ENCODE measurements at regions not wholly inside any gene's neighbourhood (a gene's known extent, or its start where the extent isn't known, plus 50 kb on each side); places are given as distances from the start of the nearest gene placed in this dataset.

- no peak for DNase-seq (ENCODE audit: low read depth, low spot score)
- no peak for TF ChIP-seq CTCF (conservative IDR thresholded peaks at IDR 0.05)
- no peaks in the 10 kb centered on the region for H3K36me3 Mint-ChIP-seq (ENCODE audit: low read depth)
- peaks cover 39% of the 10 kb centered on the region for H3K4me1 Mint-ChIP-seq
- no peak overlapping the region for H3K4me3 Mint-ChIP-seq
- no peaks in the 10 kb centered on the region for H3K27me3 Mint-ChIP-seq (ENCODE audit: low read depth)
- H3K27ac Mint-ChIP-seq (ENCODE audit: unreplicated experiment), result no peak overlapping the region
- no peaks in the 10 kb centered on the region for H3K9me3 Mint-ChIP-seq
Measured at GRCh38 chr12:111067498-111067897, 147.1 kb upstream of the MYL2 start.

GRCh38 chr12:111066744-111067437 is 146.5 kb upstream of the MYL2 start:
- Mint-ChIP-seq H3K36me3 (ENCODE audit: low read depth) (no peaks in the 10 kb centered on the region), H3K27me3 (ENCODE audit: low read depth) (no peaks in the 10 kb centered on the region), H3K9me3 (no peaks in the 10 kb centered on the region), H3K4me3 (no peak overlapping the region), H3K4me1 (peaks cover 41% of the 10 kb centered on the region), H3K27ac (ENCODE audit: unreplicated experiment) (no peak overlapping the region)
- no peak for TF ChIP-seq CTCF (conservative IDR thresholded peaks at IDR 0.05)
- DNase-seq (ENCODE audit: low read depth, low spot score), result no peak

- H3K4me1 Mint-ChIP-seq, result peaks cover 50% of the 10 kb centered on the region
- H3K27me3 Mint-ChIP-seq (ENCODE audit: low read depth), result no peaks in the 10 kb centered on the region
- H3K4me3 Mint-ChIP-seq, result no peak overlapping the region
Measured at GRCh38 chr12:111064982-111065381, 144.6 kb upstream of the MYL2 start.

GRCh38 chr12:111064154-111064553 is 143.8 kb upstream of the MYL2 start:
- Mint-ChIP-seq H3K9me3 (no peaks in the 10 kb centered on the region), H3K27me3 (ENCODE audit: low read depth) (no peaks in the 10 kb centered on the region), H3K4me3 (no peak overlapping the region), H3K27ac (ENCODE audit: unreplicated experiment) (no peak overlapping the region), H3K4me1 (peaks cover 46% of the 10 kb centered on the region), H3K36me3 (ENCODE audit: low read depth) (no peaks in the 10 kb centered on the region)
- no peak for TF ChIP-seq CTCF (conservative IDR thresholded peaks at IDR 0.05)
- DNase-seq (ENCODE audit: low read depth, low spot score), result no peak

More at GRCh38 chr12:111064982-111065381, 144.6 kb upstream of the MYL2 start:
- TF ChIP-seq CTCF (conservative IDR thresholded peaks at IDR 0.05), result no peak
- H3K9me3 Mint-ChIP-seq, result no peaks in the 10 kb centered on the region
- no peaks in the 10 kb centered on the region for H3K36me3 Mint-ChIP-seq (ENCODE audit: low read depth)
- no peak overlapping the region for H3K27ac Mint-ChIP-seq (ENCODE audit: unreplicated experiment)
- DNase-seq (ENCODE audit: low read depth, low spot score), result no peak

GRCh38 chr12:111063295-111064026 is 143.1 kb upstream of the MYL2 start:
- H3K27ac Mint-ChIP-seq (ENCODE audit: unreplicated experiment), result no peak overlapping the region
- H3K4me3 Mint-ChIP-seq, result no peak overlapping the region
- no peaks in the 10 kb centered on the region for H3K36me3 Mint-ChIP-seq (ENCODE audit: low read depth)
- H3K9me3 Mint-ChIP-seq, result no peaks in the 10 kb centered on the region
- no peak for TF ChIP-seq CTCF (conservative IDR thresholded peaks at IDR 0.05)
- H3K4me1 Mint-ChIP-seq, result peaks cover 42% of the 10 kb centered on the region
- no peaks in the 10 kb centered on the region for H3K27me3 Mint-ChIP-seq (ENCODE audit: low read depth)
- no peak for DNase-seq (ENCODE audit: low read depth, low spot score)

Data from neural crest cell (in vitro differentiated cells).